ENCODE measurements at regions not wholly inside any gene's neighbourhood (a gene's known extent, or its start where the extent isn't known, plus 50 kb on each side); places are given as distances from the start of the nearest gene placed in this dataset.
"Not testable (repeated sequence)": the region's sequence is repeated elsewhere in the genome, so short reads cannot be mapped to it uniquely, and the experiment has no call there.

DNA sequence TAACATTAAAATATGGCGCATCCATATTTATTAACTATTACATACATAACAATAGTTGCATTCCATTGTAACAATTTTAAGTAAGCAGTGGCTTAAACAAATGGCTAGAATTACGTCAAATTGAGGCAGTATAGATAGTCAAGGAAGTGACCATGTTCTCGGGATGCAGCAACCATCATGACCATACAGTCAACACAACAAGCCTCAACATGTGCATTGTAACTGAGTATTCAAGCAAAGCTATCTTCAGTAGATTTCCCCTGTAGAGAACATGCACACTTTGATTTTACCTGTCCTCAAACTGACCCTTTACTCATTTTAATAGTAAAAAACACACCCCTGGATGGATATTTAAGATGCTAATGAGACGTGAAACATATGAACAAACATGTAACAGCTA lies 356.4 kb downstream of the HINT1 start:
- no peak for DNase-seq

DNA sequence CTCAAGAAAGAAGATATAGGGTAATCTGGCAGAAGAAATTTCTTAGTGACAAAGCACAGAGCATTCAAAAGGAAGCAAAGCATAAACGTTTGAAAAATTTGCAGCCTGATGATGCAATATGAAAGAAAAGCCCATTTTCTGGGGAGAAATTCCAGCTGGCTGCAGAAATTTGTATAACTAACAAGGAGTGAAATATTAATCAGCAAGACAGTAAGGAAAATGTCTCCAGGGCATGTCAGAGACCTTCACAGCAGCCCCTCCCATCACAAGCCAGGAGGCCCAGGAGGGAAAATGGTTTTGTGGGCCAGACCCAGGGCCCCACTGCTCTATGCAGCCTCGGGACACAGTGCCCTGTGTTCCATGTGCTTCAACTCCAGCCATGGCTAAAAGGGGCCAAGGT lies 359.4 kb downstream of the HINT1 start:
- DNase-seq: no peak

- no peak for DNase-seq
Measured at GRCh38 chr5:130805036-130805435, 360.0 kb downstream of the HINT1 start.

DNA sequence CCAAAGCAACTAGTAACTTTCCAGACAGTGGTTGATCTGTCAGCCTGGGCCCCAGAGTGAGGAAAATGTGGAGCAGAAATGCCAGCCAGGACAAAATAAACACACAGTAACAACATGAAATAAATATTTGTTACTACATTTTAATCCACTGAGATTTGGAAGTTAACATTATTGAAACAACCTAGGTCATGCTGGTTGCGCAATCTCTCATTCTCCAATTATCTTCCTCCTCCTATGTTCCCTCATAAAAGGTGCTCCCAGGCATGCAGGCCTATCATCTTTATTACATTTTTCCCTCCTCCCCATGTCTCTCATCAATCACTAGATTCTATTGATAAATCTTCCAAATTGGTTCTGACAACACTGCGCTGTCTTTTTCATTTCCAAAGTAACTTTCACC lies 363.1 kb downstream of the HINT1 start:
- no peak for DNase-seq

GRCh38 chr5:130799015-130799414 lies 366.0 kb downstream of the HINT1 start:
- no peak for DNase-seq

DNA sequence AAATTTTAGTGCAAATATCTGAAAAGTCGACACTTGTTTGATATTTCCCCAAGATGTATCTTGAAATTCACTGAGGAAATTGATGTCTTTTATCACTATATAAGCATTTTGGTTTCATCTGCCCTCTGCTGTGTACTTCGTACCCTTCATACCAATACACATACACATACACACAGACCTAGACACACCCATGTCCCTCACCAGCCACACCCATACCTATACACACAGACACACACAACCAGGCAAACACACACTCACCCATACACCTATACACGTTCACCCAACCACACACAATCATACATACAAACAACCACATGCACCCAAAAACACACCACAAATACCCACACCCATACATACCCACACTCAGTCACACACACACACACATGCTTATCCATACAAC lies 367.8 kb downstream of the HINT1 start:
- no peak for DNase-seq

DNA sequence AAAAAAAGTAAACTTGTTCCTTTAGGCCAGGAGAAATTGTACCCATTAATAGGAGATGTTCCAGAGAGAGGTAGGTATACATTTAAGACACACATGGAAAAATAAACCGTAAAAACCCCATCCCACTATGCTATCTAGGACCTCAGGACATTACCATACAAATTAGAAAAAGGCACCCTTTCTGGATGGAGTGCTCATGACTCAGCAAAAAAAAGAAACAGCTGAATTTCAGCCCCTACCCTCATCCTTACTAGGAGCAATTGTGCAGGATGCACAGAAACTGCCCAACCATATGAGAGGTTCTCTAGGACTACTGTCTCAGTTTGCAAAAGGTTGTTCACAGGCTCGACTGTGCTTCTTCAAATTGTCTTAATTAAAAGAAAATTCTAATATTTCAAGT lies 368.2 kb downstream of the HINT1 start:
- no peak for DNase-seq

GRCh38 chr5:130796032-130796431 lies 369.0 kb downstream of the HINT1 start:
- DNase-seq: no peak

GRCh38 chr5:130795037-130795436 lies 370.0 kb downstream of the HINT1 start:
- no peak for DNase-seq

- DNase-seq: no peak
Measured at GRCh38 chr5:130777794-130778193, 387.3 kb downstream of the HINT1 start.

DNA sequence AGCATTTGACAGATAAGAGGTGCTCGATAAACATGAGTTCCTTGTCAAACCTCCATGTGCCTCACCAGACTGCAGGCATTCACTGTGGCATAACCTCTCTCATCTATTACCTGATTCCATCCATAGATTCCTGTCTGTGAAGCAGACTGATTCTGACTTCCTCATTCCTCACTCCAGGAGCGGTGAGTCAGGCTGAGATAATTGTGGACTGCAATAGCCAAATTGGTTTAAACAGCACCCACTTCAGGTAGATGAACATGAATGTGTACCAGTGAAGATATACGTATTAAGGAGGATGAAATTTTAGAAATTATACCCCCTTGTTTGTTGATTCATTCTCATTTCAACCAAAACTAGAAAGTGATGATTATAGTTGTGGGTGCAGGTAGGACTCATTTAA lies 391.2 kb downstream of the HINT1 start:
- no peak for DNase-seq

DNA sequence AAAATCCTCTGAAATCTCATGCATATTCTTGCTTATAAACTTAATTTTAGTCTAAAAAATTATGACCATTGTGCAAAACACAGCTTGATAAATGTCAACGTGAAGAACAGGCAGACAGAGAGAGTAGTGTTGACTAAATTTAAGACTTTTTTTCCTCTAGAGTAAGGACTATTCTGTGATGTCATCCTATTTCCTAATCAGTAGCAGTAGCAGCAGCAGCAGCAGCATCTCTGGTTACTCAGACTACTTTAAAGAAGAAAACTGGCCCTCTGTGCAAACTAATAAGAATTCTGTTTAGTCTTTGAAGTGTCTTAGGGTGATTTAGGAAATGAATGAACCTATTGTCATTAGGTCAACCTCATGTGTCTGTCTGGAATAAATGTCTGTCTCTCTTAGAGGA lies 403.0 kb downstream of the HINT1 start:
- no peak for DNase-seq

GRCh38 chr5:130759061-130759460 lies 406.0 kb downstream of the HINT1 start:
- DNase-seq: no peak

DNA sequence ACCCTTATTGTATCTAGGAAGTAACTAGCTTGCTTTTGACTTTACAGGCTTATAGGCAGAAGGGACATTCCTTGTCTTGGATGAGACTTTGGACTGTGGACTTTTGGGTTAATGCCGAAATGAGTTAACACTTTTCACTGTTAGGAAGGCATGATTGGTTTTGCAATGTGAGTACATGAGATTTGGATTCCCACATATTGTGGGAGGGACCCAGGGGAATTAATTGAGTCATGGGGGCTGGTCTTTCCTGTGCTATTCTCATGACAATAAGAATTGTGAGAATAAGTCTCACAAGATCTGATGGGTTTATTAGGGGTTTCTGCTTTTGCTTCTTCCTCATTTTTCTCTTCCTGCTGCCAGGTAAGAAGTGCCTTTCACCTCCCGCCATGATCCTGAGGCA lies 417.5 kb downstream of the HINT1 start:
- DNase-seq: no peak

GRCh38 chr5:130746641-130747040 lies 418.4 kb downstream of the HINT1 start:
- DNase-seq: not testable (repeated sequence)

DNA sequence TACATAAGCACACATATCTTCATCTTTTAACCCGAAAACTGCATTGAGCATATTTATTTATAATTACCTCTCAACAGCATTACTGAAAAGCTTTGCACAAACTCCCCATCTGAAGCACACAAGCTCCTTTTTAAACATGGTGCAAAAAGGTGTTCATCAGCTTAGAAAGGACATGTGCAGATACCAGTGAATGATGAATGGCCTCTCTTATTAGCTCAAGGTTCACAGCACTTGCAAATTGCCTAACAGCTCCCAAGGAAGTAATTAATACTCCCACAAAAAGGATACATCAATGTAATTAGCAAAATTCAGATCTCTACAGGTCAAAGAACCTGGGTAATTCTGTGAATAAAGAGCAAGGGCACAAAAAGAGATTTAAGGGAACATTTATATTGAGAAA lies 422.0 kb downstream of the HINT1 start:
- no peak for DNase-seq

DNA sequence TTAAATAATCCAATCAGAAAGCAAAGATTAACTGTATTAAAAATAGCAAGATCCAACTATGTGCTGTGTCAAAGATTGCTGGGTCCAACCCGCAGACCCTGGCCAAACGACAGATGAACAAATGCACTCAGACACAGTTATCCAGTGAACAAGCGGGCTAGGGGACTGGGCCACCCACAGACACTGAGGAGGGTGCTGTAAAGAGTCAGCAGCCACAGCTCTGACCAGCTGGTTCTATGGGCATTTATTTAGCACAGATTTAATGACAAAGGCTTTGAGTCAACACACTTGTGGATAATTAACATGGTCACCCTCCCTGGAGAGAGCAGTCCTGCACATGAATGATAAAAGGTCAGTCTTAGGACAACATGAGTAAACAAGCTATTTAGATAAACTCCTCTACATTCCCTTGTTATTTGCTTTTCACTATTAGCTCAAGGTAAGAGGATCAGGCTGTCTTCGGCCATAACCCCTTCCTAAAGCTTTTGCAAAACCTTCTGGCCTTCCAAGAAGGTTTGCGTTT lies 424.9 kb downstream of the HINT1 start:
- DNase-seq: no peak

DNA sequence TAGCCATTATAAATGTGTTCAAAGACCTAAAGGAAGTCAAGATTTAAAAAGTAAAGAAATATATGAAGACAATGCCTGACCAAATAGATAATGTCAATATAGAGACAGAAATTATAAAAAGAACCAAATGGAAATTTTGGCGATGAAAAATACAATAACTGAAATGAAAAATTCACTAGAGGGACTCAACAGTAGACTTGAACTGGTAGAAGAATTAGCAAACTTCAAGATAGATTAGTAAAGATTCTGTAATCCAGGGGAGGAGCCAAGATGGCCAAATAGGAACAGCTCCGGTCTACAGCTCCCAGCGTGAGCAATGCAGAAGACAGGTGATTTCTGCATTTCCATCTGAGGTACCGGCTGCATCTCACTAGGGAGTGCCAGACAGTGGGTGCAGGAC lies 433.2 kb downstream of the HINT1 start:
- DNase-seq: no peak

GRCh38 chr5:130729541-130729940 lies 435.5 kb downstream of the HINT1 start:
- no peak for DNase-seq

DNA sequence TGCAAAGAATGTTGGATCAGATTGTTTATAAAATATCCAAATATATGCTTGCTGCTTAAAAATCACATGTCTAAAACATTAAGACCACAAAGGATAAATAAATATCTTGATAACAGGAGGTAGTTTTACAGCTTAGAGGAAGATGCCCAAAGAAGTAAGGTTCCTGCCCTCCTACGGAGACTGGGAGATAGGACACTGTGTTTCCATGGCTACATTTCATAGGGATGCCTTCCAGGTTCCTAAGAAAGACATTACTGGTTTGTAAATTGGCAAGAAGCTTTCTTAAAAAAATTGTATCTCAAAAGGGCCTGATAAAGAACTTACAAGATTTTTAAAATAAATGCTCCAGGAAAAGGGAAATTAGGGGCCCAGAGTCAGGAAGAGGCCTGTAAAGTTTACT lies 437.2 kb downstream of the HINT1 start:
- DNase-seq: no peak

DNA sequence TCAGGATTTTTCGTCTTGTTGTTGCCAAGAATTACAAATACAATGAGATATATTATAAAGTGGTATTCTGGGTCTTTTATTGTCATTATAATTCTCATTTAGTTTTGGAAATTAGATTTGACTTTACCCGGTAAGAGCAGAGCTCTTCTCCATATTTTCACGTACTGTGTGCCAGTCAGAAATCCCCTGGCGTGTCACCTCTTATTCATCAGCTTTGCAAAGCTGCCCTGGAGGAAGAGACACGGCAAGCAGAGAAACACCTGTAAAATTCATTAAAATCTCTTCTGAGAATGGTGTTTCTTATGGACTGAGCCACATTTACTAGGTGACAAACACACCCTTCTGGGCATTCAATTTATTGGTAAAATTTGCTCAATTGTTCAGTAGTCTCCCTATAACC lies 440.4 kb downstream of the HINT1 start:
- DNase-seq: no peak

DNA sequence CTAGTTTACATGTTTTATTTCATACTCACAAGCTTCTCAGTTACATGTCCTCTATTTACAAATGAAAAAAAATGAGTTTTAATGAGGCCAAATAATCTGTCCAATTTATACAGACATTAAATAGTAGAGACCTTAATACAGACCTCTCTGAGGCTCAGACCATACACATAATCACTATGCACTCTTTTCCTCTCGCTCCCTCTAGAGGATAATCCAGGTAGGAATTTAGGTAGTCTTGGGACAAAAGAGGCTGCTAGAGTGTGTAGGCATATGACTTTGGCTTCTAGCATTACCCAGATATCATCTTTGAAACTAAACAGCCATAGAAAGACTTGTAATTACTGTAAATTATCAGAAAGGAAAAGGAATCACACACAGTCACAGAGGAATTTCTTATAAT lies 444.7 kb downstream of the HINT1 start:
- DNase-seq: no peak

GRCh38 chr5:130715541-130715940 lies 449.5 kb downstream of the HINT1 start:
- DNase-seq: no peak

GRCh38 chr5:130714200-130714599 lies 450.9 kb downstream of the HINT1 start:
- no peak for DNase-seq

- no peak for DNase-seq
Measured at GRCh38 chr5:130712324-130712723, 452.7 kb downstream of the HINT1 start.

DNA sequence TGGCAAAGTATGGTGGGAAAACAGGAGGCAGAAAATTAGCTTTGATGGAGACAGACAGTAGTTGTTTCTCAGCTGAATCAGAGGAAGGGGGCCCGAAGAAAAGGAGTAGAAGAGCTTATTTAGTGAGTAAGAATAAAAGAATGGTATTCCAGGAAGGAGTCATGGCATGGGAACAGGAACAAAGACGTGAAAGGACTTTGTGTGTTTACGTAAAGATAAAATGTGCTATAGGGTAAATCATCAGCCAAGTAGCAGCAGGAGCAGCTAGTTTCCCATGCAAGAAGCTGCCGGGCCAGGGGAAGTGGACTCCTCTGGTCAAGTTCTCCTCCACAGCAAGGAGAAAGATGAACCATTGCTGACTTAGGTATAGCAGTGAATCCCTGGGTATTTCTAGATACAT lies 454.5 kb downstream of the HINT1 start:
- no peak for DNase-seq
